ENCODE measurements at regions not wholly inside any gene's neighbourhood (a gene's known extent, or its start where the extent isn't known, plus 50 kb on each side); places are given as distances from the start of the nearest gene placed in this dataset.

DNA sequence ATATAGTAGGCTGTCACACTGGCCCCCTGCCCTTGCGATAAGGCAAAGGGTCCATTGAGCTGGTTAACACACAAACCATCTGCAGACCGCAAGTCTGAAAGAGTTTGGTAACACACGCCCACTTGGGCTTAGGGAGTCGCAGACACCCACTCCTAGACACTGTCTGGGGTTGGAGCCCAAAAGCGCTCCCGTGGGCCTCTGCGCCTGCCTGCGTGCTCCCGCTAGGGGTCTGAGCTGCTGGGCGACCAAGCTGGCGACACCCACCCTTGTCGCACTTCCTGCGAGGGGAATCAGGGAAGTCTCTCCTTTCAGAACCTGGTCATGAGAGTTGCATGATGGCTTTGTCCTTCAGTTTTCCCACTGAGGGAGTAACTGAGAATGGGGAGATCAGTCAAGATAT lies 653.0 kb downstream of the HTR1B start:
- no peak for TF ChIP-seq CTCF (IDR thresholded peaks at IDR 0.05)
- TF ChIP-seq POLR2AphosphoS5 (IDR thresholded peaks at IDR 0.05; ENCODE audit: low read depth, low read length) = no peak
- TF ChIP-seq, protein P1, sequence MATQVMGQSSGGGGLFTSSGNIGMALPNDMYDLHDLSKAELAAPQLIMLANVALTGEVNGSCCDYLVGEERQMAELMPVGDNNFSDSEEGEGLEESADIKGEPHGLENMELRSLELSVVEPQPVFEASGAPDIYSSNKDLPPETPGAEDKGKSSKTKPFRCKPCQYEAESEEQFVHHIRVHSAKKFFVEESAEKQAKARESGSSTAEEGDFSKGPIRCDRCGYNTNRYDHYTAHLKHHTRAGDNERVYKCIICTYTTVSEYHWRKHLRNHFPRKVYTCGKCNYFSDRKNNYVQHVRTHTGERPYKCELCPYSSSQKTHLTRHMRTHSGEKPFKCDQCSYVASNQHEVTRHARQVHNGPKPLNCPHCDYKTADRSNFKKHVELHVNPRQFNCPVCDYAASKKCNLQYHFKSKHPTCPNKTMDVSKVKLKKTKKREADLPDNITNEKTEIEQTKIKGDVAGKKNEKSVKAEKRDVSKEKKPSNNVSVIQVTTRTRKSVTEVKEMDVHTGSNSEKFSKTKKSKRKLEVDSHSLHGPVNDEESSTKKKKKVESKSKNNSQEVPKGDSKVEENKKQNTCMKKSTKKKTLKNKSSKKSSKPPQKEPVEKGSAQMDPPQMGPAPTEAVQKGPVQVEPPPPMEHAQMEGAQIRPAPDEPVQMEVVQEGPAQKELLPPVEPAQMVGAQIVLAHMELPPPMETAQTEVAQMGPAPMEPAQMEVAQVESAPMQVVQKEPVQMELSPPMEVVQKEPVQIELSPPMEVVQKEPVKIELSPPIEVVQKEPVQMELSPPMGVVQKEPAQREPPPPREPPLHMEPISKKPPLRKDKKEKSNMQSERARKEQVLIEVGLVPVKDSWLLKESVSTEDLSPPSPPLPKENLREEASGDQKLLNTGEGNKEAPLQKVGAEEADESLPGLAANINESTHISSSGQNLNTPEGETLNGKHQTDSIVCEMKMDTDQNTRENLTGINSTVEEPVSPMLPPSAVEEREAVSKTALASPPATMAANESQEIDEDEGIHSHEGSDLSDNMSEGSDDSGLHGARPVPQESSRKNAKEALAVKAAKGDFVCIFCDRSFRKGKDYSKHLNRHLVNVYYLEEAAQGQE (IDR thresholded peaks at IDR 0.05; ENCODE audit: insufficient read depth in 1 of 2, low read depth in 2 of 2, low read length in 1 of 2) = no peak

Measured in Panc1 (cell line).